Prostate gland (tissue), 2 donors: ENCODE measurements at regions not wholly inside any gene's neighbourhood (a gene's known extent, or its start where the extent isn't known, plus 50 kb on each side); places are given as distances from the start of the nearest gene placed in this dataset.

ENCODE experiments used
- DNase-seq: peaks from one replicate; pipeline ENCODE4 v3.0.0-alpha.2; 2019; ENCODE audit warnings: low spot score
- H3K27ac ChIP-seq, 2 donors: fragments of 200-600 bp; sonication (generic); 2 replicates each; pipeline ENCODE4 v1.5.1; 2017 to 2019
- H3K27me3 ChIP-seq: fragments of 200-600 bp; sonication (generic); replicated peaks from 2 replicates; pipeline ENCODE4 v1.5.1; 2019; ENCODE audit not compliant: insufficient read depth
- H3K36me3 ChIP-seq, 2 donors: fragments of 200-600 bp; sonication (generic); 1 replicate in 1 of 2; 2 replicates in 1 of 2; pipeline versions ENCODE4 v1.5.1 to v1.8.1; 2017 to 2019
- H3K4me1 ChIP-seq: fragments of 200-600 bp; sonication (generic); replicated peaks from 2 replicates; pipeline ENCODE4 v1.5.1; 2019
- H3K4me3 ChIP-seq, 2 donors: fragments of 200-600 bp; sonication (generic); 2 replicates each; pipeline ENCODE4 v1.5.1; 2017 to 2019
- H3K9me3 ChIP-seq: fragments of 200-600 bp; sonication (generic); 2 replicates; pipeline ENCODE4 v1.5.1; 2017
- POLR2A ChIP-seq: fragments of 450-650 bp; IDR thresholded peaks from one replicate; pipeline ENCODE4 v1.6.1; 2016; ENCODE audit warnings: antibody characterized with exemption, mild to moderate bottlenecking
- POLR2AphosphoS5 ChIP-seq: sonication (generic); formaldehyde crosslinking; IDR thresholded peaks from one replicate; pipeline ENCODE4 v1.6.1; 2017; ENCODE audit warnings: antibody characterized with exemption
- WGBS: methylation state at CpG from one replicate; pipeline ENCODE4 v1.1.5; 2018; 5-methylcytosine and 5-hydroxymethylcytosine counted together
- intact Hi-C: fragments of 100-400 bp; cut with DNase I; formaldehyde crosslinking; loops from one replicate; pipeline ENCODE4 v1.14.2; 2022
- TF ChIP-seq, protein P1 (sequence below), 4 experiments: fragments of 200-600 bp in 2 of 4; fragments of 450-650 bp in 2 of 4; sonication (generic) in 2 of 4; IDR thresholded peaks; 1 replicate in 3 of 4; 2 replicates in 1 of 4; pipeline ENCODE4 v1.5.1; 2016 to 2019; ENCODE audit warnings: antibody characterized with exemption in 4 of 4, mild to moderate bottlenecking in 2 of 4, moderate library complexity in 2 of 4

GRCh38 chr5:155472780-155473179, 459.2 kb downstream of the KIF4B start:
- H3K4me1 ChIP-seq, result no peaks in the 10 kb centered on the region
- H3K27ac ChIP-seq, result no peak overlapping the region
- intact Hi-C loops, result no loop called here
- TF ChIP-seq, protein P1, sequence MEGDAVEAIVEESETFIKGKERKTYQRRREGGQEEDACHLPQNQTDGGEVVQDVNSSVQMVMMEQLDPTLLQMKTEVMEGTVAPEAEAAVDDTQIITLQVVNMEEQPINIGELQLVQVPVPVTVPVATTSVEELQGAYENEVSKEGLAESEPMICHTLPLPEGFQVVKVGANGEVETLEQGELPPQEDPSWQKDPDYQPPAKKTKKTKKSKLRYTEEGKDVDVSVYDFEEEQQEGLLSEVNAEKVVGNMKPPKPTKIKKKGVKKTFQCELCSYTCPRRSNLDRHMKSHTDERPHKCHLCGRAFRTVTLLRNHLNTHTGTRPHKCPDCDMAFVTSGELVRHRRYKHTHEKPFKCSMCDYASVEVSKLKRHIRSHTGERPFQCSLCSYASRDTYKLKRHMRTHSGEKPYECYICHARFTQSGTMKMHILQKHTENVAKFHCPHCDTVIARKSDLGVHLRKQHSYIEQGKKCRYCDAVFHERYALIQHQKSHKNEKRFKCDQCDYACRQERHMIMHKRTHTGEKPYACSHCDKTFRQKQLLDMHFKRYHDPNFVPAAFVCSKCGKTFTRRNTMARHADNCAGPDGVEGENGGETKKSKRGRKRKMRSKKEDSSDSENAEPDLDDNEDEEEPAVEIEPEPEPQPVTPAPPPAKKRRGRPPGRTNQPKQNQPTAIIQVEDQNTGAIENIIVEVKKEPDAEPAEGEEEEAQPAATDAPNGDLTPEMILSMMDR (IDR thresholded peaks at IDR 0.05), result no peak
- TF ChIP-seq POLR2AphosphoS5, result no peak
- TF ChIP-seq POLR2A, result no peak
- no peak for DNase-seq
- H3K27me3 ChIP-seq, result no peaks in the 10 kb centered on the region
- WGBS, result 87% methylated on average over 2 of the region's 2 CpGs
- no peaks in the 10 kb centered on the region for H3K9me3 ChIP-seq
- H3K36me3 ChIP-seq, result no peaks in the 10 kb centered on the region
- no peak overlapping the region for H3K4me3 ChIP-seq

- WGBS, result 63% methylated on average over 2 of the region's 2 CpGs
- no peak for TF ChIP-seq POLR2AphosphoS5
- TF ChIP-seq, protein P1 (IDR thresholded peaks at IDR 0.05), result no peak
- no peak for TF ChIP-seq POLR2A
- Histone ChIP-seq H3K9me3 (no peaks in the 10 kb centered on the region), H3K27me3 (no peaks in the 10 kb centered on the region), H3K27ac (no peak overlapping the region), H3K4me1 (no peaks in the 10 kb centered on the region), H3K36me3 (no peaks in the 10 kb centered on the region), H3K4me3 (no peak overlapping the region)
- DNase-seq, result no peak
- intact Hi-C loops, result no loop called here
These were observed 461.8 kb downstream of the KIF4B start for GRCh38 chr5:155475318-155475717.

DNA sequence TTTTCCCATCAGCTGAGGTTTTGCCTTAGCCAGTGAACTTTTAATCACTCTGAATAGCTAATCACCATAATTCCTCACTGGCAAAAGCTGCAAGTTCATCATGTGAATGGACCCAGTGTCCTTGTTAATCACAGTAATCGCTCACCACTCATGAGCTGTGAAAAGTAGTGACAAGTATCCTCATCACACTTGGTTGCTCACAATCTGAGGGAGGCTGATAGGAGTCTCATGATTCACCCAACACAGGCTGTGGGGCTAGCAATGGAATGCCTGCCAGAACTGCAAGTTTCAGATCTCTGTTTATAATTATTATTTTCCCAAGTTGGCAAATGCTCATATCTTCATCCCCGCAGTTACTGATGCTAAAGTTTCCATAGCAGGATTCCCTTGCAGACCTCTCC, 467.2 kb downstream of the KIF4B start:
- no peaks in the 10 kb centered on the region for H3K9me3 ChIP-seq
- H3K4me3 ChIP-seq, result no peak overlapping the region
- intact Hi-C loops, result no loop called here
- H3K27ac ChIP-seq, result no peak overlapping the region
- no peaks in the 10 kb centered on the region for H3K27me3 ChIP-seq
- no peaks in the 10 kb centered on the region for H3K36me3 ChIP-seq
- no peak for DNase-seq
- 67% methylated on average over 2 of the region's 2 CpGs for WGBS
- H3K4me1 ChIP-seq, result no peaks in the 10 kb centered on the region
- TF ChIP-seq POLR2A (no peak), POLR2AphosphoS5 (no peak)
- TF ChIP-seq, protein P1 (IDR thresholded peaks at IDR 0.05), result no peak

DNA sequence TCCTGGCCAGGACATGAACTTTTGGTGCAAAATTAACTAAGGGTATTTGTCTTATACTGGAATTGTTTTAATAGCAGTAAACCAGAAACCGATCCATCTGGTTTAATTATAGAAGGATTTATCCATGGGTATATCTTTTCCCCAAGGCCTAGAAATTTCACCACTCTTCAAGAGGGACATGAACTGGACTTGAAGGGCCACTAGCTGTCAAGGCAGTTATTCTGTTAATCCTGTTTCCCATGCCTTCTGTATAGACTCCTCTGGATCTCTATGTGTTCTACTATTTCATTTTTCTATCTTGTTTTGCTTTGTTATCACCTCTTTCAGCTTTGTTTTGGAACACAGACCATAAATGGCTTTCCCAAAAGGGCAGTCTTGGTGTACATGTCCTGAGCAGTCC, 467.6 kb downstream of the KIF4B start:
- Histone ChIP-seq H3K36me3 (no peaks in the 10 kb centered on the region), H3K27ac (no peak overlapping the region), H3K4me1 (no peaks in the 10 kb centered on the region), H3K4me3 (no peak overlapping the region), H3K27me3 (no peaks in the 10 kb centered on the region), H3K9me3 (no peaks in the 10 kb centered on the region)
- 46% methylated on average over 1 of the region's 1 CpG for WGBS
- no peak for TF ChIP-seq POLR2AphosphoS5
- TF ChIP-seq, protein P1 (IDR thresholded peaks at IDR 0.05), result no peak
- TF ChIP-seq POLR2A, result no peak
- DNase-seq, result no peak
- intact Hi-C loops, result no loop called here

DNA sequence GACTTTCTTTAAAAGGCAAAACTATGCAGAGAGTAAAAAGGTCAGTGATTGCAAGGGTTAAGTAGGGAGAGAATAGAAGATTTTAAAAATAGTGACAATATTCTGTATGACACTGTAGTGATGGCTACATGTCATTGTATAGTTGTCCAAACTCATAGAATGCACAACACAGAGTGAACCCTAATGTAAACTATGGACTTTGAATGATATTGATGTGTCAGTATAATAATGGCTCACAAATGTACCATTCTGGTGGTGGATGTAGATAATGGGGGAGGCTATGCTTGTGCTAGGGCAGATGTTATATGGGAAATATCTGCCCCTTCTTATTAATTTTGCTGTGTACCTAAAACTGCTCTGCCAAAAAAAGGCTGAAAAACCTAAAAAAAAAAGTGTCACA, 468.9 kb downstream of the KIF4B start:
- Histone ChIP-seq H3K4me3 (no peak overlapping the region), H3K9me3 (no peaks in the 10 kb centered on the region), H3K27ac (no peak overlapping the region), H3K4me1 (no peaks in the 10 kb centered on the region), H3K27me3 (no peaks in the 10 kb centered on the region), H3K36me3 (no peaks in the 10 kb centered on the region)
- TF ChIP-seq, protein P1 (IDR thresholded peaks at IDR 0.05), result no peak
- TF ChIP-seq POLR2A, result no peak
- intact Hi-C loops, result no loop called here
- no peak for DNase-seq
